Subcutaneous abdominal adipose tissue (tissue), 5 donors: ENCODE measurements at regions not wholly inside any gene's neighbourhood (a gene's known extent, or its start where the extent isn't known, plus 50 kb on each side); places are given as distances from the start of the nearest gene placed in this dataset.

Source experiments
- H3K27ac ChIP-seq: one replicate; pipeline ENCODE4 v1.7.0; 2013; ENCODE audit warnings: low read depth, mild to moderate bottlenecking, inconsistent platforms, low read length, moderate library complexity
- H3K27me3 ChIP-seq, 5 donors: one replicate each; pipeline ENCODE4 v1.7.0; 2013; ENCODE audit warnings: low read length in 5 of 5, inconsistent platforms in 1 of 5; ENCODE audit not compliant: control insufficient read depth in 5 of 5, insufficient read depth in 4 of 5
- H3K36me3 ChIP-seq, 5 donors: one replicate each; pipeline ENCODE4 v1.7.0; 2013; ENCODE audit warnings: low read length in 5 of 5; ENCODE audit not compliant: control insufficient read depth in 5 of 5, insufficient read depth in 5 of 5
- H3K4me1 ChIP-seq, 5 donors: one replicate each; pipeline ENCODE4 v1.7.0; 2013; ENCODE audit warnings: low read length in 5 of 5, mild to moderate bottlenecking in 3 of 5, moderate library complexity in 1 of 5; ENCODE audit not compliant: control insufficient read depth in 5 of 5, insufficient read depth in 5 of 5
- H3K4me3 ChIP-seq, 5 donors: one replicate each; pipeline ENCODE4 v1.7.0; 2013; ENCODE audit warnings: low read length in 5 of 5, low read depth in 1 of 5
- H3K9ac ChIP-seq, 5 donors: one replicate each; pipeline ENCODE4 v1.7.0; 2013; ENCODE audit warnings: low read length in 5 of 5, mild to moderate bottlenecking in 4 of 5, moderate library complexity in 3 of 5
- H3K9me3 ChIP-seq, 5 donors: one replicate each; pipeline ENCODE4 v1.7.0; 2013; ENCODE audit warnings: low read length in 5 of 5; ENCODE audit not compliant: control insufficient read depth in 5 of 5
- donor health status: healthy.
- donor health status: healthy.
- donor health status: healthy.
- donor health status: healthy.
- donor health status: healthy.

DNA sequence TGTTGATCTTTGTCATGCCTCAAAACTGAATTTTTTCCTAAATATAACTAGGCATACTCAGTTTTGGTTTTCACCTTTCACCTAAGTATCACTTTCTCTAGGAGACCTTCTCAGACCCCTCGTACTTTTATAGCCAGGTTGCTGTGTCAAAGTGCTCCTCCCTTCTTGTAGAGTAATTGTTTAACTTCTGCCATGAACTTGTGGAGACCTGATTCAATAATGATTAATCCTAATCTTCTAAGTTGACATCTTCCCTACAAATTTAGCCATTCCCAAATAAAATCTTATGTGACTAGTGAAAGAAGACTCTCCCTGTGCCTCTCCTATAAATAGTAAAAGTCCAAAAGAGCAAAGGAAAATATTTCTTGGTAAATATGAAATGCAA is 159.8 kb downstream of the SPATA31D1 start:
- Histone ChIP-seq H3K27me3 (no peaks in the 10 kb centered on the region), H3K4me3 (no peak overlapping the region), H3K4me1 (no peaks in the 10 kb centered on the region), H3K36me3 (no peaks in the 10 kb centered on the region), H3K27ac (no peak overlapping the region), H3K9me3 (no peaks in the 10 kb centered on the region), H3K9ac (no peak overlapping the region)

DNA sequence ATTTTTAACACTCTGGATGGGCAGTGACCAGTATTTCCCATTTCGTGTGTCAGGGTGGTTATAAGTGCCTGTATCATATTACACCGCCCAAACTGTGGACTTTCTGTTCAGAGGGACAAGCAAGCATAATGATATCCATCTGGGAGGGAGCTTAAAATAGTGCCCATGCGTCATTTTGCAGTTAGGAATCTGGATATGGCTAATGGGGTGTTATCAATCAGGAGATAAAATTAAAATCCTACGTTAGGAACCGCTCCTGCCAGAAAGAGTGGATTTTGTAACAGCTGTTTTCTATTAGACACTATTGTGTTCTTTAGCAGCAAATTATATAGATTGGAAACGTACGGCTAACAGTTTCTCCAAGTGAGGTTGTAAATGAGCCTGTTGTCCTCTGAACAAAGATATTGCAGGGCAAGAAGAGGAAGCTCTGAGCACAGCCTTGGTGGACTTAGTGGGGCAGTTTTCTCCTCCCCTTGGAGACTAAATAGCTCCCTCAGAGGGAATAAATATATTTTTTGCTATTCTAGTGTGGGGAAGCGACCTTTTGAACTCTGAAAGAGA is 160.4 kb downstream of the SPATA31D1 start:
- Histone ChIP-seq H3K9ac (no peak overlapping the region), H3K27me3 (no peaks in the 10 kb centered on the region), H3K27ac (no peak overlapping the region), H3K36me3 (no peaks in the 10 kb centered on the region), H3K4me3 (no peak overlapping the region), H3K9me3 (no peaks in the 10 kb centered on the region), H3K4me1 (no peaks in the 10 kb centered on the region)

GRCh38 chr9:82149501-82149946 is 161.0 kb downstream of the SPATA31D1 start:
- Histone ChIP-seq H3K9me3 (no peaks in the 10 kb centered on the region), H3K36me3 (no peaks in the 10 kb centered on the region), H3K27me3 (no peaks in the 10 kb centered on the region), H3K4me3 (no peak overlapping the region), H3K27ac (no peak overlapping the region), H3K9ac (no peak overlapping the region), H3K4me1 (no peaks in the 10 kb centered on the region)

- Histone ChIP-seq H3K4me3 (no peak overlapping the region), H3K4me1 (no peaks in the 10 kb centered on the region), H3K27me3 (no peaks in the 10 kb centered on the region), H3K36me3 (no peaks in the 10 kb centered on the region), H3K27ac (no peak overlapping the region), H3K9ac (no peak overlapping the region), H3K9me3 (no peaks in the 10 kb centered on the region)
Observed at GRCh38 chr9:82152181-82152580, 163.6 kb downstream of the SPATA31D1 start.

GRCh38 chr9:82153032-82153431 is 164.5 kb downstream of the SPATA31D1 start:
- Histone ChIP-seq H3K9ac (no peak overlapping the region), H3K27me3 (no peaks in the 10 kb centered on the region), H3K27ac (no peak overlapping the region), H3K36me3 (no peaks in the 10 kb centered on the region), H3K4me3 (no peak overlapping the region), H3K4me1 (no peaks in the 10 kb centered on the region), H3K9me3 (no peaks in the 10 kb centered on the region)

GRCh38 chr9:82154573-82154972 is 166.0 kb downstream of the SPATA31D1 start:
- no peak overlapping the region for H3K9ac ChIP-seq
- H3K4me3 ChIP-seq = no peak overlapping the region
- H3K4me1 ChIP-seq = no peaks in the 10 kb centered on the region
- no peak overlapping the region for H3K27ac ChIP-seq
- no peaks in the 10 kb centered on the region for H3K36me3 ChIP-seq
- no peaks in the 10 kb centered on the region for H3K27me3 ChIP-seq
- no peaks in the 10 kb centered on the region for H3K9me3 ChIP-seq

- Histone ChIP-seq H3K27me3 (no peaks in the 10 kb centered on the region), H3K27ac (no peak overlapping the region), H3K9ac (no peak overlapping the region), H3K9me3 (no peaks in the 10 kb centered on the region), H3K4me1 (no peaks in the 10 kb centered on the region), H3K4me3 (no peak overlapping the region), H3K36me3 (no peaks in the 10 kb centered on the region)
Observed at GRCh38 chr9:82161876-82162275, 173.3 kb downstream of the SPATA31D1 start.

- H3K9me3 ChIP-seq = no peaks in the 10 kb centered on the region
- no peak overlapping the region for H3K27ac ChIP-seq
- H3K4me1 ChIP-seq = no peaks in the 10 kb centered on the region
- no peaks in the 10 kb centered on the region for H3K36me3 ChIP-seq
- no peak overlapping the region for H3K4me3 ChIP-seq
- no peak overlapping the region for H3K9ac ChIP-seq
- H3K27me3 ChIP-seq = no peaks in the 10 kb centered on the region
Observed at GRCh38 chr9:82164159-82164558, 175.6 kb downstream of the SPATA31D1 start.

DNA sequence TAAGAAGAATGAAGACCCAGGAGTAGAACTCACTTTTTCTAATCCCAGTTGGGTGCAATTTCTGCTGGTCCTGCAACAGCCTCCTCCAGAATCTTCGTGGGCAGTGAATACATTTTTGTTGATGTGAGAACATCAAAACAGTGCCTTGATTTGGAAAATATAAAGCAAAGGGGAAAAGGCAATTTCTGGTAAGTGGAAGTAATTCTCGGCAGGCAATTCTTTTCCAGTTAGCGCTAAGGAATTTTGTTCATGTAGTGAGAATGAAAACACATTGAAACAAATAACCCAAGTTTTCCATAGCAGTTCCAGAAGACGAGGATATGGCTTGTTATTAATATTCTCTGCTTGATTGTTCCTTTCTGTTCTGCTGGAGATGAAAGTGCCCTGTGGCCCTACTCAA is 178.7 kb downstream of the SPATA31D1 start:
- no peak overlapping the region for H3K27ac ChIP-seq
- no peaks in the 10 kb centered on the region for H3K27me3 ChIP-seq
- no peaks in the 10 kb centered on the region for H3K4me1 ChIP-seq
- H3K4me3 ChIP-seq = no peak overlapping the region
- no peak overlapping the region for H3K9ac ChIP-seq
- no peaks in the 10 kb centered on the region for H3K36me3 ChIP-seq
- H3K9me3 ChIP-seq = no peaks in the 10 kb centered on the region

DNA sequence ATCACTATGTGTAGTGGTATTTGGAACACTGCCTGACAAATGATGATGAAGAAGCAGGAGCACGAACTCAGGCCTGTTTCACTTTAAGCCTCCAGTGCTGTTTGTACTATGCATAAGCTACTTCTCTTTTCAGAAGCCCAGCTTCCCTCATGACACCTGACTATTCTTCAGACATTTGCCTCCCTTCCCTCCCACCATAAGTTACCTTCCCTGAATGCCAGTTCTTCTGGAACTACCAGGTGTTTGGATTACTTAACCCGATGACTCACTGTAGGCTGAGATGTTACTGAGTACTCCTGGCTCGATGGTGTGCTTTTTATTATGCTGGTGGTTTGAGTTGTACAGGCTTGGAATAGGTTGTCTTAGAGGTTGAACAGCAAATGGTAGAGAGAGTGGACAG is 180.0 kb downstream of the SPATA31D1 start:
- H3K4me1 ChIP-seq = no peaks in the 10 kb centered on the region
- no peak overlapping the region for H3K4me3 ChIP-seq
- H3K9ac ChIP-seq = no peak overlapping the region
- H3K27me3 ChIP-seq = no peaks in the 10 kb centered on the region
- H3K9me3 ChIP-seq = no peaks in the 10 kb centered on the region
- H3K27ac ChIP-seq = no peak overlapping the region
- H3K36me3 ChIP-seq = no peaks in the 10 kb centered on the region

DNA sequence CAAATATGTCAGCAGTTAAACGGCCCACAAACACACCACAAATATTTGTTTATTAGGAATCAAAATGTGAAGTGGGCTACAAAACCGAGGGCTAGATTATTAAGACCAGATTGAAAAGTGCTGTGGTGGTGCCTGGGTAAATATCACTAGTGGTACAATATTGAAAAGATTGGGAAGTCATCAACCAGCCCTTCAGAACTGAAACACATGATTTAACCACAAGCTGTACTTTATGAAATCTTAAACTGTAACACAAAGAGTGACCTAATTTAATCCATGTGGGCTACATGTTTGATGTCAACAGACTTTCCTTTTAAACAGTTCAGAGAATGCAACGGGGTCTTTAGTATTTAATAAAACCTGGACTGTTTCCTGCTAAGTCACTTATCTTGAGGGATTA is 182.3 kb downstream of the SPATA31D1 start:
- H3K9me3 ChIP-seq = no peaks in the 10 kb centered on the region
- H3K4me3 ChIP-seq = no peak overlapping the region
- no peak overlapping the region for H3K27ac ChIP-seq
- H3K36me3 ChIP-seq = no peaks in the 10 kb centered on the region
- H3K9ac ChIP-seq = no peak overlapping the region
- H3K4me1 ChIP-seq = no peaks in the 10 kb centered on the region
- no peaks in the 10 kb centered on the region for H3K27me3 ChIP-seq
